RPMI8226 (cell line): ENCODE measurements at regions not wholly inside any gene's neighbourhood (a gene's known extent, or its start where the extent isn't known, plus 50 kb on each side); places are given as distances from the start of the nearest gene placed in this dataset.
"Not testable (repeated sequence)": the region's sequence is repeated elsewhere in the genome, so short reads cannot be mapped to it uniquely, and the experiment has no call there.

Source experiments
- DNase-seq: peaks from one replicate; pipeline ENCODE4 v3.0.0-alpha.2; 2015

GRCh38 chr22:11628651-11629511 is 3899.1 kb upstream of the OR11H1 start:
- no peak for DNase-seq

DNA sequence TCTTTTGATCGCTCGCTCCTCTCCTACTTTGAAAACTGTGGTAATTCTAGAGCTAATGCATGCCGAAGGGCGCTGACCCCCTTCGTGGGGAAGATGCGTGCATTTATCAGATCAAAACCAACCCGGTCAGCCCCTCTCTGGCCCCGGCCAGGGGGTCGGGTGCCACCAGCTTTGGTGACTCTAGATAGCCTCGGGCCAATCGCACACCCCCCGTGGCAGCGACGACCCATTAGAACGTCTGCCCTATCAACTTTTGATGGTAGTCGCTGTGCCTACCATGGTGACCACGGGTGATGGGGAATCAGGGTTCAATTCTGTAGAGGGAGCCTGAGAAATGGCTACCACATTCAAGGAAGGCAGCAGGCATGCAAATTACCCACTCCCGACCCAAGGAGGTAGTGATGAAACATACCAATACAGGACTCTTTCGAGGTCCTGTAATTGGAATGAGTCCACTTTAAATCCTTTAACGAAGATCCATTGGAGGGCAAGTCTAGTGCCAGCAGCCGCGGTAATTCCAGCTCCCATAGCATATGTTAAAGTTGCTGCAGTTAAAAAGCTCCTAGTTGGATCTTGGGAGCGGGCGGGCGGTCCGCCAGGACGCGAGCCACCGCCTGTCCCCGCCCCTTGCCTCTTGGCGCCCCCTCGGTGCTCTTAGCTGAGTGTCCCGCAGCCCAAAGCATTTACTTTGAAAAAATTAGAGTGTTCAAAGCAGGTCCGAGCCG is 3898.2 kb upstream of the OR11H1 start:
- DNase-seq: no peak

- DNase-seq: not testable (repeated sequence)
These were observed 3897.5 kb upstream of the OR11H1 start for GRCh38 chr22:11630386-11631084.
